ENCODE measurements at regions not wholly inside any gene's neighbourhood (a gene's known extent, or its start where the extent isn't known, plus 50 kb on each side); places are given as distances from the start of the nearest gene placed in this dataset.

DNA sequence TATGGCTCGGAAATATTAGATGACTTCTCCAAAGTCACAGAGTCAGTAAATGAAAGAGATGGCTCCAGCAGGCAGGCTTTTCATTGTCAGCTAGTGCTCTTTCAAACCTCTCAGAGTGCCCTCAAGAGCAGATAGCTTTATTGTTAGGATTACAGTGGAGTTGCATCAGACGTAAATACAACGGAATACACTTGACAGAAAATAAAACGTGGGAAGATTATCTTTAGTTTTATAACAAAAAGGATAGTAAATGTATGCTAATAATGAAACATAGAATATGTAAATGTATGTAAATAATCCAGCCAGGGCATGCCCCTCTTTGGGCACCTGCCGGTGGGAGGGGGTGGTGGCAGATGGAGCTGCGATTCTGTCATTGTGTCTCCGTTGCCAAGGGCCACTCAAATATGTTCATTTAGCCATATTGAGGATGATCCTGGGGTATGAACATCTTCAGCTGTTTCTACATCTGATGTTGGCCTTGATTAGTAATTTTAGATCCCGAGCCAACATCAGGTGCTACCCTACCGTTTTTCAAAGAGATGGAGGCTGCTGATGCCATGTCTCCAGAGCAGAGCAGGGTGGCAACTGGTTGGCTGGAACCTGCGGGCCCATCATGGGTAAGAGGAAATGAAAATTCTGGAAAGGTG, 358.3 kb upstream of the SULF2 start:
- H3K9me3 ChIP-seq (ENCODE audit: control insufficient read depth, low read length) = peaks cover 25% of the 10 kb centered on the region
- no peak overlapping the region for H2BK12ac ChIP-seq (ENCODE audit: low read length in 2 of 2)
- no peak overlapping the region for H3K4me2 ChIP-seq (ENCODE audit: low read length, poor library complexity, severe bottlenecking)
- H3K23ac ChIP-seq (ENCODE audit: low read length in 2 of 2) = no peak overlapping the region
- H3K79me1 ChIP-seq (replicated peaks; ENCODE audit: low read length, poor library complexity, severe bottlenecking) = no peaks in the 10 kb centered on the region
- no peak overlapping the region for H2AK5ac ChIP-seq (ENCODE audit: low read length, severe bottlenecking)
- no peak overlapping the region for H3K18ac ChIP-seq (ENCODE audit: low read depth in 1 of 2, low read length in 2 of 2)
- no peak overlapping the region for H3K9ac ChIP-seq (ENCODE audit: low read length)
- no peak overlapping the region for H2AFZ ChIP-seq (ENCODE audit: low read depth, low read length)
- H2BK15ac ChIP-seq (ENCODE audit: low read depth, poor library complexity, severe bottlenecking) = no peak overlapping the region
- no peak overlapping the region for H4K8ac ChIP-seq (ENCODE audit: low read length)
- no peak overlapping the region for H3K4ac ChIP-seq (ENCODE audit: low read depth in 1 of 2, low read length in 2 of 2)
- 86% methylated on average over 10 of the region's 10 CpGs for WGBS
- H3K4me3 ChIP-seq (ENCODE audit: insufficient read depth in 1 of 2, low read depth in 1 of 2, low read length in 2 of 2) = no peak overlapping the region
- no peak overlapping the region for H3K14ac ChIP-seq (ENCODE audit: low read length in 2 of 2)
- no peak overlapping the region for H2BK120ac ChIP-seq (ENCODE audit: low read depth, low read length)
- no peak overlapping the region for H4K91ac ChIP-seq (ENCODE audit: low read length)
- no peaks in the 10 kb centered on the region for H3K4me1 ChIP-seq (ENCODE audit: control insufficient read depth, insufficient read depth, low read depth, low read length)
- peaks cover 25 to 61% of the 10 kb centered on the region in 2 experiments for H3K27me3 ChIP-seq (ENCODE audit: control insufficient read depth in 1 of 2, insufficient read depth in 1 of 2, low read length in 2 of 2)
- H3K27ac ChIP-seq (ENCODE audit: low read length, poor library complexity, severe bottlenecking) = no peak overlapping the region
- DNase-seq = no peak
- H3K36me3 ChIP-seq (ENCODE audit: control insufficient read depth in 1 of 2, insufficient read depth in 2 of 2, low read depth in 1 of 2, low read length in 2 of 2) = no peaks in the 10 kb centered on the region
- no peak overlapping the region for H2BK5ac ChIP-seq (ENCODE audit: low read depth, low read length, poor library complexity, severe bottlenecking)

DNA sequence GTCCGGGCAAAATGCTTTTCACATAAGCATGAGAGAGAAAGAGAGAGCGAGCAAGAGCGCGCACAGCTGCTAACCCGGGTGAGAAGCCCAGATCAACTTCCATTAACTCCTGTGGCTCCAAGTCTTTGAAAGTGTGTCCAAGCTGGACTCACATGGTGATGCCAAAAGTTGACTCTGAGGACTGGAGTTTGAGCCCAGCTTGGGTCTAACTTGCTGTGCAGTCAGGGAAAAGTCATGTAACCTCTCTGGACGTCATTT, 357.2 kb upstream of the SULF2 start:
- H3K4me1 ChIP-seq (ENCODE audit: control insufficient read depth, insufficient read depth, low read depth, low read length) = no peaks in the 10 kb centered on the region
- no peak overlapping the region for H2BK120ac ChIP-seq (ENCODE audit: low read depth, low read length)
- WGBS = 87% methylated on average over 6 of the region's 6 CpGs

DNA sequence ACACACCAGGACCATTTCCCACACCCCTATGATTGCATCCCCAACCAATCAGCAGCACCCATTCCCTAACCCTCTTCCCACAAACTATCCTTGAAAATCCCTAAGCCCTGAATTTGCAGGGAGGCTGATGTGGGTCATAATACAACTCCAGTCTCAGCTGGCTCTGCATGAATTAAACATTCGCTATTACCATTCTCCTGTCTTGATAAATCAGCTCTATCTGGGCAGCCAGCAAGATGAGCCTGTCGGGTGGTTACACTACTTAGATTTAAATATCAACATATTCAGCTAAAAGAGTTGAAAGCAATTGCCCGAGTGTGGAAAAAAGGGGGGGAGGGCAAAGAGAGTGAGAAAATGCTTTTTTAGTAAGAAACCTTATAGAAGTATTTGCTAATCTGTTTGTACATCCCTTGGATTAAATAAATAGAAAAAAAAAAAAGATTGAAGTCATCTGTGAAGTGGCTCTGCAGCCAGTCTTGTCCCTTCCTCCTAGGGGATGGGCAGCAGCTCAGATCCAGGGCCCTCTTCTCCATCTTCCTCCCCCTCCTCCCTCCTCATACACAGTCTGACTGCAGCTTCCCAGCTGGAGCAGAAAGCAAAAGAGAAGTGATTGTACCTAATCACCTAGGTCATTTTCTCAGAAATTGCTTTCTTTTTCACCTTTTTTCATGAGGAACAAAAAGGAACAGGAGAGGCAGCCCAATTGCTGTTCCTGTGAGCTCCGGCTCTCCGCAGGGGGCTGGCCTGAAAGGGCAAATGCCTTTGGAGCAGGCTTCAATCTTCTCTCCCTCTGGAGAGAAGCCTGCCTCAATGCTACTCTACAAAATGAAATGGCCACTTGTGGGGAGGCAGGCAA, 356.6 kb upstream of the SULF2 start:
- Histone ChIP-seq H3K14ac (ENCODE audit: low read length in 2 of 2) (no peak overlapping the region), H3K4me3 (ENCODE audit: insufficient read depth in 1 of 2, low read depth in 1 of 2, low read length in 2 of 2) (no peak overlapping the region), H2BK5ac (ENCODE audit: low read depth, low read length, poor library complexity, severe bottlenecking) (no peak overlapping the region), H4K91ac (ENCODE audit: low read length) (no peak overlapping the region), H3K36me3 (ENCODE audit: control insufficient read depth in 1 of 2, insufficient read depth in 2 of 2, low read depth in 1 of 2, low read length in 2 of 2) (no peaks in the 10 kb centered on the region), H2AK5ac (ENCODE audit: low read length, severe bottlenecking) (no peak overlapping the region), H3K79me1 (replicated peaks; ENCODE audit: low read length, poor library complexity, severe bottlenecking) (no peaks in the 10 kb centered on the region), H3K27me3 (ENCODE audit: control insufficient read depth in 1 of 2, insufficient read depth in 1 of 2, low read length in 2 of 2) (peaks cover 17 to 60% of the 10 kb centered on the region in 2 experiments), H3K4me2 (ENCODE audit: low read length, poor library complexity, severe bottlenecking) (no peak overlapping the region), H3K27ac (ENCODE audit: low read length, poor library complexity, severe bottlenecking) (no peak overlapping the region), H2AFZ (ENCODE audit: low read depth, low read length) (no peak overlapping the region), H3K18ac (ENCODE audit: low read depth in 1 of 2, low read length in 2 of 2) (no peak overlapping the region), H3K9me3 (ENCODE audit: control insufficient read depth, low read length) (peaks cover 25% of the 10 kb centered on the region), H4K8ac (ENCODE audit: low read length) (no peak overlapping the region), H2BK120ac (ENCODE audit: low read depth, low read length) (no peak overlapping the region), H2BK15ac (ENCODE audit: low read depth, poor library complexity, severe bottlenecking) (no peak overlapping the region), H2BK12ac (ENCODE audit: low read length in 2 of 2) (no peak overlapping the region), H3K4me1 (ENCODE audit: control insufficient read depth, insufficient read depth, low read depth, low read length) (no peaks in the 10 kb centered on the region), H3K9ac (ENCODE audit: low read length) (no peak overlapping the region), H3K4ac (ENCODE audit: low read depth in 1 of 2, low read length in 2 of 2) (no peak overlapping the region), H3K23ac (ENCODE audit: low read length in 2 of 2) (no peak overlapping the region)
- no peak for DNase-seq
- 97% methylated on average over 3 of the region's 5 CpGs for WGBS

More for the DNA sequence above, 357.2 kb upstream of the SULF2 start:
- Histone ChIP-seq H3K9ac (ENCODE audit: low read length) (no peak overlapping the region), H3K27me3 (ENCODE audit: control insufficient read depth in 1 of 2, insufficient read depth in 1 of 2, low read length in 2 of 2) (peaks cover 22 to 60% of the 10 kb centered on the region in 2 experiments), H2BK12ac (ENCODE audit: low read length in 2 of 2) (no peak overlapping the region), H2BK5ac (ENCODE audit: low read depth, low read length, poor library complexity, severe bottlenecking) (no peak overlapping the region), H4K8ac (ENCODE audit: low read length) (no peak overlapping the region), H3K4me3 (ENCODE audit: insufficient read depth in 1 of 2, low read depth in 1 of 2, low read length in 2 of 2) (no peak overlapping the region), H3K14ac (ENCODE audit: low read length in 2 of 2) (no peak overlapping the region), H3K79me1 (replicated peaks; ENCODE audit: low read length, poor library complexity, severe bottlenecking) (no peaks in the 10 kb centered on the region), H2AK5ac (ENCODE audit: low read length, severe bottlenecking) (no peak overlapping the region), H2BK15ac (ENCODE audit: low read depth, poor library complexity, severe bottlenecking) (no peak overlapping the region), H3K9me3 (ENCODE audit: control insufficient read depth, low read length) (peaks cover 25% of the 10 kb centered on the region), H3K23ac (ENCODE audit: low read length in 2 of 2) (no peak overlapping the region), H3K18ac (ENCODE audit: low read depth in 1 of 2, low read length in 2 of 2) (no peak overlapping the region), H4K91ac (ENCODE audit: low read length) (no peak overlapping the region), H3K4me2 (ENCODE audit: low read length, poor library complexity, severe bottlenecking) (no peak overlapping the region), H2AFZ (ENCODE audit: low read depth, low read length) (no peak overlapping the region), H3K27ac (ENCODE audit: low read length, poor library complexity, severe bottlenecking) (no peak overlapping the region), H3K4ac (ENCODE audit: low read depth in 1 of 2, low read length in 2 of 2) (no peak overlapping the region), H3K36me3 (ENCODE audit: control insufficient read depth in 1 of 2, insufficient read depth in 2 of 2, low read depth in 1 of 2, low read length in 2 of 2) (no peaks in the 10 kb centered on the region)
- DNase-seq = no peak

DNA sequence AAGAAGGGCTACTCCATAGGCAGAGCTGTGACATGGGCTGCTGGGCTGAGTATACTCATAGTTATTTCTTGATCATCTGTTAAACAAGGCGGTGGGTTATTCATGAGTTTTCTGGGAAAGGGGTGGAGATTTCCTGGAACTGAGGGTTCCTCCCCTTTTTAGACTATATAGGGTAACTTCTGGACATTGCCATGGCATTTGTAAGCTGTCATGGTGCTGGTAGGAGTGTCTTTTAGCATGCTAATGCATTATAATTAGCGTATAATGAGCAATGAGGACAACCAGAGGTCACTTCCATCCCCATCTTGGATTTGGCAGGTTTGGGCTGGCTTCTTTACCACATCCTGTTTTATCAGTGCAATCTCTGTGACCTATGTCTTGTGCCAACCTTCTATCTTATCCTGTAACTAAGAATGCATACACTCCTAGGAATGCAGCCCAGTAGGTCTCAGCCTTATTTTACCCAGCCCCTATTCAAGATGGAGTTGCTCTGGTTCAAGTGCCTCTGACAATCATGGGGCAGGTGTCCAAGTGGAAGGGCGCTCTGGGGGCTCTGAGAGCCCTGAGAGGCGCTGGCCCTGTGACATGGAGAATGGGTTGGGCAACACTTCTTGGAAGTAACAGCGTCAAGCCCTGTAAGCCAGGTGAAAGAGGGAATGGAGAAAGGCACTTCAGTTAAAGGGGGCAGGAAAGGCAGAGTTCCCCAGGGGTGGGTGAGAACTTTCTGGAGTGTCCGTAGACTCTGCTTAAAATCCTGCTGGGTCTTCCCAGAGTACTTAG, 354.2 kb upstream of the SULF2 start:
- no peak overlapping the region for H3K23ac ChIP-seq (ENCODE audit: low read length in 2 of 2)
- no peak overlapping the region for H2BK120ac ChIP-seq (ENCODE audit: low read depth, low read length)
- H2AK5ac ChIP-seq (ENCODE audit: low read length, severe bottlenecking) = no peak overlapping the region
- 85% methylated on average over 6 of the region's 6 CpGs for WGBS
- H2BK5ac ChIP-seq (ENCODE audit: low read depth, low read length, poor library complexity, severe bottlenecking) = no peak overlapping the region
- H3K79me1 ChIP-seq (replicated peaks; ENCODE audit: low read length, poor library complexity, severe bottlenecking) = no peaks in the 10 kb centered on the region
- H2BK12ac ChIP-seq (ENCODE audit: low read length in 2 of 2) = no peak overlapping the region
- peaks cover 25% of the 10 kb centered on the region for H3K9me3 ChIP-seq (ENCODE audit: control insufficient read depth, low read length)
- no peak overlapping the region for H3K14ac ChIP-seq (ENCODE audit: low read length in 2 of 2)
- H3K27me3 ChIP-seq (ENCODE audit: control insufficient read depth in 1 of 2, insufficient read depth in 1 of 2, low read length in 2 of 2) = peaks cover 10 to 58% of the 10 kb centered on the region in 2 experiments
- H4K8ac ChIP-seq (ENCODE audit: low read length) = no peak overlapping the region
- no peak overlapping the region for H3K4ac ChIP-seq (ENCODE audit: low read depth in 1 of 2, low read length in 2 of 2)
- H4K91ac ChIP-seq (ENCODE audit: low read length) = no peak overlapping the region
- no peak overlapping the region for H2AFZ ChIP-seq (ENCODE audit: low read depth, low read length)
- peak; percentile 74 for DNase-seq
- H3K4me2 ChIP-seq (ENCODE audit: low read length, poor library complexity, severe bottlenecking) = no peak overlapping the region
- H2BK15ac ChIP-seq (ENCODE audit: low read depth, poor library complexity, severe bottlenecking) = no peak overlapping the region
- no peak overlapping the region for H3K9ac ChIP-seq (ENCODE audit: low read length)
- H3K4me1 ChIP-seq (ENCODE audit: control insufficient read depth, insufficient read depth, low read depth, low read length) = no peaks in the 10 kb centered on the region
- H3K18ac ChIP-seq (ENCODE audit: low read depth in 1 of 2, low read length in 2 of 2) = no peak overlapping the region
- H3K27ac ChIP-seq (ENCODE audit: low read length, poor library complexity, severe bottlenecking) = no peak overlapping the region
- no peak overlapping the region for H3K4me3 ChIP-seq (ENCODE audit: insufficient read depth in 1 of 2, low read depth in 1 of 2, low read length in 2 of 2)
- H3K36me3 ChIP-seq (ENCODE audit: control insufficient read depth in 1 of 2, insufficient read depth in 2 of 2, low read depth in 1 of 2, low read length in 2 of 2) = no peaks in the 10 kb centered on the region
